ENCODE measurements at regions not wholly inside any gene's neighbourhood (a gene's known extent, or its start where the extent isn't known, plus 50 kb on each side); places are given as distances from the start of the nearest gene placed in this dataset.

- POLR2A ChIA-PET: no interaction called here
Measured at GRCh38 chr7:10821156-10821555, 152.5 kb upstream of the PHF14 start.

DNA sequence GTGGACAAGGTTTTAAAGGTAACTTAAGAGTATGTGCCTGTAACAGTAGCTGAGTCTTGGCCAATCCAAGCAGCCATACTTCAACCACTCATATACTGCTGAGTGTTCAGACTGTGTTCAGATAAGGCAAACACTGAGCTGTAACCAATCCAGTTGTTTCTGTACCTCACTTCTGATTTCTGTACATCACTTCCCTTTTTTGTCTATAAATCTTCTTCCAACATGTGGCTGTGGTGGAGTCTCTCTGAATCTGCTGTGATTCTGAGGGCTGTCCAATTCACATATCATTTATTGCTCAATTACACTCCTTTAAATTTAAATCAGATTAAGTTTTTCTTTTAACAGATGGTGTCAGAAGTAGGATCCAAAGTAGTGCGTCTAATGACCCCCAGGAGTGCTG lies 149.5 kb upstream of the PHF14 start:
- ChIA-PET POLR2A (no interaction called here), CTCF (no interaction called here)
- no peak for TF ChIP-seq CTCF (IDR thresholded peaks at IDR 0.05; ENCODE audit: insufficient read depth, low read length, missing control alignments)
- H3K4me3 ChIP-seq (ENCODE audit: low read depth, low read length): no peak overlapping the region
- DNase-seq (ENCODE audit: low read depth, low spot score): no peak

More at GRCh38 chr7:10821156-10821555, 152.5 kb upstream of the PHF14 start:
- DNase-seq (ENCODE audit: low read depth, low spot score): no peak
- CTCF ChIA-PET: no interaction called here
- no peak for TF ChIP-seq CTCF (IDR thresholded peaks at IDR 0.05; ENCODE audit: insufficient read depth, low read length, missing control alignments)
- no peak overlapping the region for H3K4me3 ChIP-seq (ENCODE audit: low read depth, low read length)

DNA sequence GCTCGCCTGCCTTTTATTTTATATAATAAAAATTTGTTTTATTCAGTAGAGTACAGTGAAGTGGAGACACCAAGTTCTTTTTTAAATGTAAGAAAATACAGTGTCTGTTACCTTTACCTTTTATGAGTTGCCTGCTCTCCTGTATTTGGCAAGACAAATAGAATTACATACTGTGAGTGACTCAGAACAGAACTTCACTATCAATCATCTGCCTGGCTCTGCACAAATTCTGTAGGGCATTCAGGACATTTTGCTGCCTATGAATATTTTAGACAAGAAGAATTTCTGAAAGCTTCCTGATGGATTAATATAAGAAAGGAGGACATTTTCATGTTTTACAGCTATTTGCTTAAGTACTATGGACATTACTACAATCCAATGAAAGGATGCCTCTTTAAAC lies 135.4 kb upstream of the PHF14 start:
- DNase-seq (ENCODE audit: low read depth, low spot score): no peak
- H3K4me3 ChIP-seq (ENCODE audit: low read depth, low read length): no peak overlapping the region
- POLR2A ChIA-PET: no interaction called here
- no peak for TF ChIP-seq CTCF (IDR thresholded peaks at IDR 0.05; ENCODE audit: insufficient read depth, low read length, missing control alignments)
- CTCF ChIA-PET: no interaction called here

DNA sequence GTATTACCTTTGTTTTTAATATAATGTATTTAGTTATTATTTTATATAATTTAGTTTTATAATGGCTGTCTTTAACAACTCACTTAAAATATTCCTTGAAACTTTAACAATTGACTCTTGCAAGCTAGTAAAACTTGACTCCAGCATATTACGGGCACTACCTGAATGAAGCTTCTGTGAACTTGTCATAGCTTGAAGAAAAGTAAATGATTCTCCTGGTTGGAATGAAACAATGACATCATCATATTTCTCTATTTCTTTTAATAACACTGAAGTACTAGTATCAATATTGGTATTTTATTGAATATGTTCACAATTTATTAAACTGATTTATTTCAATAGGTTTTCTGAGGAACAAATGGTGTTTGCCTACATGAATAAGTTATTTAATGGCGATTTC lies 128.4 kb upstream of the PHF14 start:
- ChIA-PET CTCF (no interaction called here), POLR2A (no interaction called here)

GRCh38 chr7:10855583-10855982 lies 118.1 kb upstream of the PHF14 start:
- CTCF ChIA-PET: no interaction called here
- TF ChIP-seq CTCF (IDR thresholded peaks at IDR 0.05; ENCODE audit: insufficient read depth, low read length, missing control alignments): no peak
- POLR2A ChIA-PET: no interaction called here
- DNase-seq (ENCODE audit: low read depth, low spot score): no peak
- no peak overlapping the region for H3K4me3 ChIP-seq (ENCODE audit: low read depth, low read length)

More for the DNA sequence above, 128.4 kb upstream of the PHF14 start:
- H3K4me3 ChIP-seq (ENCODE audit: low read depth, low read length): no peak overlapping the region
- no peak for TF ChIP-seq CTCF (IDR thresholded peaks at IDR 0.05; ENCODE audit: insufficient read depth, low read length, missing control alignments)
- DNase-seq (ENCODE audit: low read depth, low spot score): no peak

DNA sequence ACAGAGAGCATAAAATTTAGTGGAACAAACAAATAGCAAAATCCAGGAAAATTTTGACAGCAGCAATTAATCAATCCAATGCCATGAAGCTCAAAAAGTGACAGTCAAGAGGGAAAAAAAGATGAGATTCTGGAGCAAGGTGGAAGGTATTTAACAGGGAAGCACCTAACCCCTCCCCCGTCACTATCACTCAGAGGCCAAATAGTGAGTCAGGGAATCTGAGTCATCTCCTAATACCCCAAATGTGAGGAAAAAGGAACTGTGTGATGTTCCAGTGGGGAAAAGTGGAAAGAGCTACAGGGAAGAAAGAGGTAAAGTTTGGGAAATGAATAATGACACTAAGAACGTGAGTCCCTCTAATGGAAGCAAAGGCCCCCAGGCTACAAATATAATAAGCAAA lies 113.2 kb upstream of the PHF14 start:
- H3K4me3 ChIP-seq (ENCODE audit: low read depth, low read length): no peak overlapping the region
- CTCF ChIA-PET: no interaction called here
- no peak for DNase-seq (ENCODE audit: low read depth, low spot score)
- POLR2A ChIA-PET: no interaction called here
- no peak for TF ChIP-seq CTCF (IDR thresholded peaks at IDR 0.05; ENCODE audit: insufficient read depth, low read length, missing control alignments)

Data from AG04449 (cell line).